Neural progenitor cell (in vitro differentiated cells): ENCODE measurements at regions not wholly inside any gene's neighbourhood (a gene's known extent, or its start where the extent isn't known, plus 50 kb on each side); places are given as distances from the start of the nearest gene placed in this dataset.

Experiments used
- DNase-seq: peaks from one replicate; pipeline ENCODE4 v3.0.0-alpha.2; 2016; ENCODE audit warnings: low spot score
- H2AFZ ChIP-seq: fragments of 200-600 bp; sonication (generic); replicated peaks from 2 replicates; pipeline ENCODE4 v1.6.1; 2016; ENCODE audit warnings: antibody characterized with exemption
- H3F3A ChIP-seq: fragments of 200-600 bp; sonication (generic); 2 replicates; pipeline ENCODE4 v1.6.1; 2016; ENCODE audit warnings: antibody characterized with exemption, low read depth
- H3K27ac ChIP-seq: fragments of 200-600 bp; sonication (generic); 2 replicates; pipeline ENCODE4 v1.5.1; 2016; ENCODE audit warnings: mild to moderate bottlenecking
- H3K27me3 ChIP-seq: fragments of 200-600 bp; sonication (generic); 2 replicates; pipeline ENCODE4 v1.6.1; 2016; ENCODE audit warnings: mild to moderate bottlenecking, moderate library complexity
- H3K36me3 ChIP-seq: fragments of 200-600 bp; sonication (generic); 2 replicates; pipeline ENCODE4 v1.5.1; 2016
- H3K4me1 ChIP-seq: fragments of 200-600 bp; sonication (generic); 2 replicates; pipeline ENCODE4 v1.6.1; 2016; ENCODE audit warnings: mixed run types
- H3K4me2 ChIP-seq: fragments of 200-600 bp; sonication (generic); 2 replicates; pipeline ENCODE4 v1.6.1; 2016
- H3K4me3 ChIP-seq: fragments of 200-600 bp; sonication (generic); 2 replicates; pipeline ENCODE4 v1.5.1; 2016
- H3K79me2 ChIP-seq: fragments of 200-600 bp; sonication (generic); 2 replicates; pipeline ENCODE4 v1.6.1; 2016; ENCODE audit warnings: low read depth
- H3K9ac ChIP-seq: fragments of 200-600 bp; sonication (generic); 2 replicates; pipeline ENCODE4 v1.6.1; 2016
- H3K9me3 ChIP-seq: fragments of 200-600 bp; sonication (generic); 2 replicates; pipeline ENCODE4 v1.5.1; 2016; ENCODE audit warnings: low read depth
- H4K20me1 ChIP-seq: fragments of 200-600 bp; sonication (generic); 2 replicates; pipeline ENCODE4 v1.6.1; 2016; ENCODE audit warnings: low read depth
- H3K27ac Mint-ChIP-seq: 3 replicates; pipeline ENCODE4 v1.8.0; 2021; ENCODE audit warnings: mixed read lengths
- H3K27me3 Mint-ChIP-seq: 2 replicates; pipeline ENCODE4 v1.8.0; 2022; ENCODE audit warnings: low read depth, mild to moderate bottlenecking, inconsistent platforms, moderate library complexity, mixed read lengths; ENCODE audit not compliant: insufficient read depth
- H3K36me3 Mint-ChIP-seq: 3 replicates; pipeline ENCODE4 v1.8.0; 2021; ENCODE audit warnings: mixed read lengths
- H3K4me1 Mint-ChIP-seq: 3 replicates; pipeline ENCODE4 v1.8.0; 2021; ENCODE audit warnings: mixed read lengths
- H3K4me3 Mint-ChIP-seq: 3 replicates; pipeline ENCODE4 v1.8.0; 2021; ENCODE audit warnings: mild to moderate bottlenecking, moderate library complexity, mixed read lengths
- H3K9me3 Mint-ChIP-seq: 3 replicates; pipeline ENCODE4 v1.8.0; 2020; ENCODE audit warnings: mixed read lengths
- EZH2 ChIP-seq: fragments of 200-600 bp; sonication (generic); IDR thresholded peaks from 2 replicates; pipeline ENCODE4 v1.6.1; 2017; ENCODE audit warnings: antibody characterized with exemption, mild to moderate bottlenecking, moderate library complexity
- EZH2phosphoT487 ChIP-seq: fragments of 200-600 bp; sonication (generic); IDR thresholded peaks from 2 replicates; pipeline ENCODE4 v1.6.1; 2017; ENCODE audit warnings: antibody characterized with exemption
- TF ChIP-seq, protein P1 (sequence below): fragments of 200-600 bp; sonication (generic); IDR thresholded peaks from 2 replicates; pipeline ENCODE4 v1.5.1; 2017; ENCODE audit warnings: antibody characterized with exemption, mild to moderate bottlenecking

DNA sequence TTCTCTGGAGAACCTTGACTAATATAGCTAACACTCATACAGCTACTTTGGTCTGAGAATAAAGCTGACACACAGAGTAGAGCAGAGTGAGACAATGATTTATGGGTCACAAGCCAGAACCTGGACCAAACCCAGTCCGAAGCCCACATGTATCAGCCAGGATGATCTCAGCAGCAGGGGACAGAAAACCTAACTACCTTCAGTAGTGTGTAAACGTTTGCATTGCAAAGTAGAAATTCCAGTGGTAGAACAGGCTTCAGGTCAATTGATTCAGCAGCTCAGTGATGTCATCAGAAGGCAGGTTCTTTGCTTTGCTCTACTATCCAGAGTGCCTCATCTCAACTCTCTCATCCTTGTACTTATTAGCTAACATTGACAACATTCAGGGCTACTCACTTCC is 62.5 kb upstream of the PALS2 start:
- no peak for DNase-seq
- Histone ChIP-seq H3K4me1 (no peaks in the 10 kb centered on the region), H3K27me3 (no peaks in the 10 kb centered on the region), H3K4me3 (no peak overlapping the region), H3K4me2 (no peak overlapping the region), H4K20me1 (no peaks in the 10 kb centered on the region), H3K9ac (no peak overlapping the region), H3K79me2 (no peaks in the 10 kb centered on the region), H3F3A (no peaks in the 10 kb centered on the region), H3K36me3 (no peaks in the 10 kb centered on the region), H3K9me3 (no peaks in the 10 kb centered on the region), H2AFZ (no peak overlapping the region), H3K27ac (no peak overlapping the region)
- Mint-ChIP-seq H3K4me1 (no peaks in the 10 kb centered on the region), H3K27me3 (peaks cover 3% of the 10 kb centered on the region), H3K4me3 (no peak overlapping the region), H3K27ac (no peak overlapping the region), H3K36me3 (no peaks in the 10 kb centered on the region), H3K9me3 (peaks cover 2% of the 10 kb centered on the region)
- TF ChIP-seq, protein P1, sequence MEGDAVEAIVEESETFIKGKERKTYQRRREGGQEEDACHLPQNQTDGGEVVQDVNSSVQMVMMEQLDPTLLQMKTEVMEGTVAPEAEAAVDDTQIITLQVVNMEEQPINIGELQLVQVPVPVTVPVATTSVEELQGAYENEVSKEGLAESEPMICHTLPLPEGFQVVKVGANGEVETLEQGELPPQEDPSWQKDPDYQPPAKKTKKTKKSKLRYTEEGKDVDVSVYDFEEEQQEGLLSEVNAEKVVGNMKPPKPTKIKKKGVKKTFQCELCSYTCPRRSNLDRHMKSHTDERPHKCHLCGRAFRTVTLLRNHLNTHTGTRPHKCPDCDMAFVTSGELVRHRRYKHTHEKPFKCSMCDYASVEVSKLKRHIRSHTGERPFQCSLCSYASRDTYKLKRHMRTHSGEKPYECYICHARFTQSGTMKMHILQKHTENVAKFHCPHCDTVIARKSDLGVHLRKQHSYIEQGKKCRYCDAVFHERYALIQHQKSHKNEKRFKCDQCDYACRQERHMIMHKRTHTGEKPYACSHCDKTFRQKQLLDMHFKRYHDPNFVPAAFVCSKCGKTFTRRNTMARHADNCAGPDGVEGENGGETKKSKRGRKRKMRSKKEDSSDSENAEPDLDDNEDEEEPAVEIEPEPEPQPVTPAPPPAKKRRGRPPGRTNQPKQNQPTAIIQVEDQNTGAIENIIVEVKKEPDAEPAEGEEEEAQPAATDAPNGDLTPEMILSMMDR, result no peak
- TF ChIP-seq EZH2phosphoT487 (no peak), EZH2 (no peak)

DNA sequence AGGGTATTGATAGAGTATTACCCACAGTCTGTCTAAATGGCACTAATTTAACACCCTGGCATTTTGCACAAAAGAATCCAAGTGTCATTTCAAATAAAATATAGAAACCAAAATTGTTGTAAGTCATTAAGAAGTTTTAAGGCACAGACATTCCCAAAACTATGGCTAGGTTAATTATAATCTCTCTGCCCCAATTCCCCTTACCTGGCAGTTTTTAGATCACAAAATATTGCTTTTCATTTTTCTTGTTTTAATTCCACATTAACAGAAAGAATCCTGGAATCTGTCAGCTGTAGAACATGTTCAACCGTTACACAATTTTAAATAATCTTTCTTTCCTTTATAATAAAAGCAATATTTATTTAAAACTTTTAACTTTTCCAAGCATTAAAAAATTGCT is 56.1 kb upstream of the PALS2 start:
- Mint-ChIP-seq H3K4me3 (no peak overlapping the region), H3K4me1 (peaks cover 9% of the 10 kb centered on the region), H3K27me3 (peaks cover 6% of the 10 kb centered on the region), H3K36me3 (no peaks in the 10 kb centered on the region), H3K9me3 (peaks cover 5% of the 10 kb centered on the region), H3K27ac (no peak overlapping the region)
- H2AFZ ChIP-seq, result no peak overlapping the region
- H3K27ac ChIP-seq, result no peak overlapping the region
- H4K20me1 ChIP-seq, result no peaks in the 10 kb centered on the region
- no peaks in the 10 kb centered on the region for H3K79me2 ChIP-seq
- H3K9ac ChIP-seq, result no peak overlapping the region
- peaks cover 10% of the 10 kb centered on the region for H3K4me1 ChIP-seq
- H3F3A ChIP-seq, result peaks cover 6% of the 10 kb centered on the region
- TF ChIP-seq, protein P1, result no peak
- no peak for TF ChIP-seq EZH2
- TF ChIP-seq EZH2phosphoT487, result no peak
- no peak overlapping the region for H3K4me2 ChIP-seq
- no peak for DNase-seq
- H3K4me3 ChIP-seq, result no peak overlapping the region
- no peaks in the 10 kb centered on the region for H3K36me3 ChIP-seq
- no peaks in the 10 kb centered on the region for H3K27me3 ChIP-seq
- H3K9me3 ChIP-seq, result no peaks in the 10 kb centered on the region

DNA sequence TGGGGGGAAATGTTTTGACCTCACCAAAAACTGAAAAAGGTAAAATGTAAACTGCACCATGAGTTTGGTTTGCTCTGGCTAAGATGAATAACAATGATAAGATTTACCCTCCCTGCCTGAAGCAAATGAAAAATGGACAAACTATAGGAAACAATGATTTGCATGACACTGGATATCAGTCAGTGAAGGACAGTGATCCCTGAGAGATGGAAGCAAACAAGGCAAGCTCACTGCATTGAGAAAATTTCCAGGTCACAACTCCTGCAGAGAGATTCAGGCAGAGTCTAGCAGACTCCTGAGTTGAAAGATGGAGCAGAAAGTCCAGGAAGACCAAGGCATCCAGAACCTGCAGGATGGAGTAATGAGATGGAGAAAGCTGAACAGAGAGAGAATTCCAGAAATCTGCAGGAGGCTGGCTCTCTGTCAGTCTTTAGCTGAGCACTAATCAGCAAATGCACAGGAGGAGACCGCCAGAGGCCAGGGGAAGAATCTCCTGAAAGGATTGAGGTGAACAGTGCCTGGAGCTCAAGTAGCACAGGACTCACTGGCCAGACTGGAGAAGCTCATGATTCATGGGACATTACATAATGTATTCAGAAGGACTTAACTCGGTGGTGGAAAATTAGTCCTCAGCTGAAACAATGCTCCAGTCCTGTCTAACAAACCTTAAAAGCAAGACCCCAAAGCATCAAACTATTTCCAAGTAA is 51.2 kb upstream of the PALS2 start:
- Histone ChIP-seq H3K4me2 (peak overlapping the region; percentile 43), H3K79me2 (no peaks in the 10 kb centered on the region), H4K20me1 (no peaks in the 10 kb centered on the region), H3K4me1 (peaks cover 21% of the 10 kb centered on the region), H3K9ac (no peak overlapping the region), H2AFZ (peak overlapping the region; percentile 35), H3F3A (peaks cover 11% of the 10 kb centered on the region), H3K4me3 (no peak overlapping the region), H3K27ac (peak overlapping the region; percentile 42), H3K36me3 (no peaks in the 10 kb centered on the region), H3K27me3 (no peaks in the 10 kb centered on the region), H3K9me3 (no peaks in the 10 kb centered on the region)
- Mint-ChIP-seq H3K27ac (no peak overlapping the region), H3K9me3 (no peaks in the 10 kb centered on the region), H3K4me1 (peaks cover 13% of the 10 kb centered on the region), H3K4me3 (no peak overlapping the region), H3K27me3 (peaks cover 3% of the 10 kb centered on the region), H3K36me3 (no peaks in the 10 kb centered on the region)
- TF ChIP-seq EZH2 (no peak), EZH2phosphoT487 (no peak)
- TF ChIP-seq, protein P1, result no peak
- peak; percentile 44 for DNase-seq
